ENCODE measurements at regions not wholly inside any gene's neighbourhood (a gene's known extent, or its start where the extent isn't known, plus 50 kb on each side); places are given as distances from the start of the nearest gene placed in this dataset.

GRCh38 chr4:27326991-27327390 lies 466.4 kb downstream of the STIM2 start:
- TF ChIP-seq CTCF (IDR thresholded peaks at IDR 0.05) (no peak), POLR2A (IDR thresholded peaks at IDR 0.05) (no peak)
